HCT116 (cell line): ENCODE measurements at regions not wholly inside any gene's neighbourhood (a gene's known extent, or its start where the extent isn't known, plus 50 kb on each side); places are given as distances from the start of the nearest gene placed in this dataset.

Experiments
- ATAC-seq: fragments of 200-7000 bp; cut with Tn5 transposase; 2 replicates; pipeline ENCODE4 v1.9.1; 2020; ENCODE audit warnings: mild to moderate bottlenecking, moderate library complexity
- BruUV-seq: library from RNA; stranded (reverse); fragments of 400-500 nt; replicated peaks from 2 replicates; lab custom pipeline; 2021; lab: Mats Ljungman, UMichigan
- CTCF ChIA-PET: fragments of 300-600 bp; sonication (Branson Sonifier 250); formaldehyde crosslinking; loops from one replicate; lab custom pipeline; 2021; ENCODE audit warnings: antibody characterized with exemption; lab: Charles Lee
- POLR2A ChIA-PET: fragments of 300-600, 350-600 bp; sonication (Branson Sonifier 250); formaldehyde crosslinking; loops from one replicate; lab custom pipeline; 2021; ENCODE audit warnings: antibody characterized with exemption; lab: Charles Lee
- RAD21 ChIA-PET, 2 experiments: fragments of 300-600 bp; sonication (Branson Sonifier 250); formaldehyde crosslinking; loops; one replicate each; lab custom pipeline; 2023; ENCODE audit warnings: low total read pairs in 2 of 2; ENCODE audit not compliant: uncharacterized antibody in 2 of 2, unreplicated experiment in 2 of 2, low non-redundant PET in 1 of 2; lab: Charles Lee
- DNase-seq: peaks from one replicate; pipeline ENCODE4 v3.0.0-alpha.2; 2010; ENCODE audit warnings: low read depth, low spot score
- H2AFZ ChIP-seq: fragments of 200-600 bp; shearing (Covaris generic), sonication (generic); 2 replicates; pipeline ENCODE4 v1.6.1; 2017; ENCODE audit warnings: low read depth, mixed run types, mixed read lengths, antibody characterized with exemption, low read length; ENCODE audit not compliant: poor library complexity, severe bottlenecking
- H3K27ac ChIP-seq: 2 replicates; pipeline ENCODE4 v1.5.1; 2012; ENCODE audit warnings: low read depth, low read length
- H3K27me3 ChIP-seq: fragments of 200-600 bp; sonication (generic); 2 replicates; pipeline ENCODE4 v1.6.1; 2016; ENCODE audit warnings: mixed run types, low read length, mixed read lengths; ENCODE audit not compliant: insufficient read depth
- H3K36me3 ChIP-seq, 2 experiments: fragments of 200-500 bp in 1 of 2; fragments of 200-600 bp in 1 of 2; sonication (Bioruptor generic) in 1 of 2; sonication (generic) in 1 of 2; 2 replicates each; pipeline versions ENCODE4 v1.5.1 to v1.6.1; 2014 to 2016; ENCODE audit warnings: low read length in 2 of 2, inconsistent platforms in 1 of 2, mixed read lengths in 1 of 2, mixed run types in 1 of 2; ENCODE audit not compliant: insufficient read depth in 2 of 2, control insufficient read depth in 1 of 2
- H3K4me1 ChIP-seq, 2 experiments: fragments of 200-600 bp in 1 of 2; sonication (generic) in 1 of 2; 2 replicates each; pipeline versions ENCODE4 v1.5.1 to v1.6.1; 2012 to 2017; ENCODE audit warnings: low read length in 2 of 2, inconsistent platforms in 1 of 2, mild to moderate bottlenecking in 1 of 2, mixed read lengths in 1 of 2, mixed run types in 1 of 2, moderate library complexity in 1 of 2; ENCODE audit not compliant: insufficient read depth in 2 of 2, control insufficient read depth in 1 of 2
- H3K4me2 ChIP-seq: fragments of 200-600 bp; sonication (generic); 2 replicates; pipeline ENCODE4 v1.6.1; 2017; ENCODE audit warnings: mixed run types, low read length, mixed read lengths
- H3K4me3 ChIP-seq, 2 experiments: fragments of 200-600 bp in 1 of 2; sonication (generic) in 1 of 2; replicated peaks in 1 of 2; 2 replicates each; pipeline ENCODE4 v1.5.1; 2011 to 2016; ENCODE audit warnings: low read length in 2 of 2, control low read depth in 1 of 2, low read depth in 1 of 2, mild to moderate bottlenecking in 1 of 2, mixed read lengths in 1 of 2, mixed run types in 1 of 2
- H3K79me2 ChIP-seq: fragments of 200-600 bp; sonication (generic); 2 replicates; pipeline ENCODE4 v1.6.1; 2017; ENCODE audit warnings: mild to moderate bottlenecking, mixed run types, low read length, moderate library complexity, mixed read lengths; ENCODE audit not compliant: insufficient read depth
- H3K9ac ChIP-seq: fragments of 200-600 bp; sonication (generic); 2 replicates; pipeline ENCODE4 v1.6.1; 2016; ENCODE audit warnings: low read length, mixed read lengths
- H3K9me2 ChIP-seq: fragments of 200-600 bp; sonication (generic), shearing (Covaris generic); 2 replicates; pipeline ENCODE4 v1.6.1; 2017; ENCODE audit warnings: mixed run types, mild to moderate bottlenecking, moderate library complexity; ENCODE audit not compliant: insufficient read depth
- H3K9me3 ChIP-seq, 2 experiments: fragments of 200-500 bp in 1 of 2; fragments of 200-600 bp in 1 of 2; sonication (Bioruptor generic) in 1 of 2; sonication (generic) in 1 of 2; 2 replicates each; pipeline ENCODE4 v1.6.1; 2014 to 2017; ENCODE audit warnings: low read length in 2 of 2, mixed read lengths in 2 of 2, inconsistent platforms in 1 of 2, low read depth in 1 of 2, mild to moderate bottlenecking in 1 of 2, mixed run types in 1 of 2, moderate library complexity in 1 of 2; ENCODE audit not compliant: control insufficient read depth in 1 of 2, insufficient read depth in 1 of 2
- H4K20me1 ChIP-seq: fragments of 200-600 bp; sonication (generic), shearing (Covaris generic); 2 replicates; pipeline ENCODE4 v1.6.1; 2017; ENCODE audit warnings: mixed run types, mild to moderate bottlenecking, moderate library complexity; ENCODE audit not compliant: insufficient read depth
- CBX3 ChIP-seq: IDR thresholded peaks from 2 replicates; pipeline ENCODE4 v1.6.1; 2012; ENCODE audit warnings: low read depth
- CTCF ChIP-seq, 3 experiments: fragments of 200-600 bp in 1 of 3; sonication (generic) in 1 of 3; IDR thresholded peaks in 2 of 3; conservative IDR thresholded peaks in 1 of 3; 2 replicates each; pipeline ENCODE4 v1.5.1; 2012 to 2017; ENCODE audit warnings: low read depth in 2 of 3, low read length in 2 of 3, antibody characterized with exemption in 1 of 3, borderline replicate concordance in 1 of 3, control low read depth in 1 of 3, mild to moderate bottlenecking in 1 of 3, mixed read lengths in 1 of 3, mixed run types in 1 of 3, moderate library complexity in 1 of 3; ENCODE audit not compliant: insufficient read depth in 1 of 3
- EZH2phosphoT487 ChIP-seq: fragments of 200-600 bp; IDR thresholded peaks from 2 replicates; pipeline ENCODE4 v1.6.1; 2018; ENCODE audit warnings: antibody characterized with exemption, borderline replicate concordance
- FOSL1 ChIP-seq: IDR thresholded peaks from 2 replicates; pipeline ENCODE4 v1.6.1; 2012; ENCODE audit warnings: low read depth
- POLR2A ChIP-seq: IDR thresholded peaks from 2 replicates; pipeline ENCODE4 v1.7.0; 2011; ENCODE audit warnings: borderline replicate concordance; ENCODE audit not compliant: insufficient read depth, insufficient read length; ENCODE audit errors: extremely low read depth
- POLR2AphosphoS5 ChIP-seq: IDR thresholded peaks from 2 replicates; pipeline ENCODE4 v1.6.1; 2011; ENCODE audit warnings: mild to moderate bottlenecking, low read depth, low read length, moderate library complexity
- RAD21 ChIP-seq: IDR thresholded peaks from 2 replicates; pipeline ENCODE4 v1.6.1; 2012; ENCODE audit warnings: low read depth, mild to moderate bottlenecking
- SIN3A ChIP-seq: IDR thresholded peaks from 2 replicates; pipeline ENCODE4 v1.6.1; 2012; ENCODE audit warnings: low read depth
- intact Hi-C: fragments of 100-400 bp; cut with micrococcal nuclease; formaldehyde crosslinking; loops from 2 replicates; pipeline ENCODE4 v1.10.0; 2022

DNA sequence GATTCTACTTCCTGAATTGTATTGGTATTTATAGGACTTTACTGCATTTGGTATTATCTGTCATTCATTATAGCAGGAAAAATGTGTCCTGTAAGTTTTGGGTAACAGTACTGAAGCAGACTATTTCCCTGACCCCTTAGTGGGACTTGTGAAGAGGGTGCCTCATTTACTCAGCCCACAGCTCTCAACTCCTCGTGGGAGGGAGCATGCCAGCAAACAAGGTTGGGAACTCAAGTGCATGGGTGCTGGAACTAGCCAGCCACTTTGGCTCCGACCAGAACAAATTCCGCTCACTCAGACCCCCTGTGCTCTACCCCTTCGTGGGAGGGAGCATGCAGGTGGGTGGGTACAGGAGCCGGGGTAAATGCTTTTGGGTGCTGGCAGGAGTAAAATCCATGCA, 1773.5 kb upstream of the WWC1 start:
- no peak for ATAC-seq
- POLR2A ChIA-PET, result no interaction called here
- intact Hi-C loops, result no loop called here

GRCh38 chr5:166523206-166523605, 1768.2 kb upstream of the WWC1 start:
- intact Hi-C loops, result no loop called here
- DNase-seq (no peak), ATAC-seq (no peak)
- no peak overlapping the region for H2AFZ ChIP-seq
- ChIA-PET CTCF (no interaction called here), POLR2A (no interaction called here), RAD21 (no interaction called here)
- H3K27me3 ChIP-seq, result no peaks in the 10 kb centered on the region
- TF ChIP-seq EZH2phosphoT487 (no peak), CTCF (IDR thresholded peaks at IDR 0.05 in 2 of 3, conservative IDR thresholded peaks at IDR 0.05 in 1 of 3; ENCODE audit: borderline replicate concordance in 1 of 3, insufficient read depth in 1 of 3, low read depth in 2 of 3, low read length in 2 of 3) (no peak)
- H3K9ac ChIP-seq, result no peak overlapping the region
- H3K4me1 ChIP-seq, result no peaks in the 10 kb centered on the region
- no peak overlapping the region for H3K27ac ChIP-seq
- no peaks in the 10 kb centered on the region for H3K36me3 ChIP-seq
- peaks cover 0 to 15% of the 10 kb centered on the region in 2 experiments; a peak in 2 of 4 replicates for H3K9me3 ChIP-seq
- H4K20me1 ChIP-seq, result no peaks in the 10 kb centered on the region
- no peak overlapping the region for H3K4me3 ChIP-seq
- BruUV-seq, result no TSS peak
- no peak overlapping the region for H3K4me2 ChIP-seq
- H3K79me2 ChIP-seq, result no peaks in the 10 kb centered on the region
- no peaks in the 10 kb centered on the region for H3K9me2 ChIP-seq

More for the DNA sequence above, 1773.5 kb upstream of the WWC1 start:
- no peak overlapping the region for H2AFZ ChIP-seq
- BruUV-seq, result no TSS peak
- peaks cover 0 to 16% of the 10 kb centered on the region in 2 experiments; a peak in 2 of 4 replicates for H3K9me3 ChIP-seq
- no peaks in the 10 kb centered on the region for H3K4me1 ChIP-seq
- H3K27ac ChIP-seq, result no peak overlapping the region
- DNase-seq, result no peak
- CTCF ChIA-PET, result no interaction called here
- RAD21 ChIA-PET, result no interaction called here
- H3K4me2 ChIP-seq, result no peak overlapping the region
- TF ChIP-seq SIN3A, result no peak
- TF ChIP-seq RAD21, result no peak
- TF ChIP-seq POLR2AphosphoS5, result no peak
- no peak for TF ChIP-seq FOSL1
- no peak for TF ChIP-seq POLR2A
- no peak for TF ChIP-seq CBX3
- TF ChIP-seq, all 23 proteins: peak for 0
- Histone ChIP-seq H3K27me3 (no peaks in the 10 kb centered on the region), H3K9me2 (no peaks in the 10 kb centered on the region), H3K9ac (no peak overlapping the region), H3K4me3 (no peak overlapping the region), H4K20me1 (no peaks in the 10 kb centered on the region), H3K79me2 (no peaks in the 10 kb centered on the region), H3K36me3 (no peaks in the 10 kb centered on the region)
